SU-DHL-6 (cell line): ENCODE measurements at regions not wholly inside any gene's neighbourhood (a gene's known extent, or its start where the extent isn't known, plus 50 kb on each side); places are given as distances from the start of the nearest gene placed in this dataset.

ENCODE experiments used
- CTCF ChIP-seq: fragments of 200-600 bp; sonication (generic); IDR thresholded peaks from one replicate; pipeline ENCODE4 v1.5.1; 2017; ENCODE audit warnings: antibody characterized with exemption, mild to moderate bottlenecking, low read length, moderate library complexity; ENCODE audit not compliant: insufficient read depth, poor library complexity, severe bottlenecking
- EZH2phosphoT487 ChIP-seq: fragments of 200-600 bp; sonication (generic), shearing (Covaris generic); conservative IDR thresholded peaks from 2 replicates; pipeline ENCODE4 v1.6.1; 2018; ENCODE audit warnings: mild to moderate bottlenecking, antibody characterized with exemption, low read length, moderate library complexity, mixed read lengths

GRCh38 chr14:60350366-60350720 lies 101.3 kb downstream of the PPM1A start:
- TF ChIP-seq CTCF (no peak), EZH2phosphoT487 (no peak)
